SK-N-SH treated with all-trans-retinoic acid at 6 μM for 48 hours (cell line): ENCODE measurements at regions not wholly inside any gene's neighbourhood (a gene's known extent, or its start where the extent isn't known, plus 50 kb on each side); places are given as distances from the start of the nearest gene placed in this dataset.

ENCODE experiments used
- ATAC-seq: fragments of 200-7000 bp; cut with Tn5 transposase; 3 replicates; pipeline ENCODE4 v1.9.1; 2020; ENCODE audit warnings: mild to moderate bottlenecking, moderate library complexity
- ARNTL ChIP-seq: fragments of 450-650 bp; formaldehyde crosslinking; IDR thresholded peaks from 2 replicates; pipeline ENCODE4 v1.5.0; 2020; ENCODE audit warnings: low read depth, mild to moderate bottlenecking, moderate library complexity, borderline replicate concordance
- BACH2 ChIP-seq: fragments of 250-450 bp; sonication (Bioruptor Pico); IDR thresholded peaks from 2 replicates; pipeline ENCODE4 v1.9.0; 2021; ENCODE audit warnings: mild to moderate bottlenecking, borderline replicate concordance
- ESRRG ChIP-seq: fragments of 250-450 bp; sonication (Bioruptor Pico); IDR thresholded peaks from 2 replicates; pipeline ENCODE4 v1.6.1; 2021; ENCODE audit warnings: mild to moderate bottlenecking
- OSR1 ChIP-seq: fragments of 250-450 bp; sonication (Bioruptor Pico); IDR thresholded peaks from 2 replicates; pipeline ENCODE4 v1.8.0; 2022; ENCODE audit warnings: moderate library complexity, mild to moderate bottlenecking, inconsistent platforms
- PPARA ChIP-seq: fragments of 250-450 bp; sonication (Bioruptor Pico); IDR thresholded peaks from 2 replicates; pipeline ENCODE4 v1.5.0; 2020; ENCODE audit warnings: mild to moderate bottlenecking, borderline replicate concordance
- RARB ChIP-seq: fragments of 250-450 bp; sonication (Bioruptor Pico); IDR thresholded peaks from 2 replicates; pipeline ENCODE4 v1.8.0; 2021; ENCODE audit warnings: mild to moderate bottlenecking, moderate library complexity
- SNAI2 ChIP-seq: fragments of 250-450 bp; sonication (Bioruptor Pico); IDR thresholded peaks from 2 replicates; pipeline ENCODE4 v1.5.0; 2020; ENCODE audit warnings: mild to moderate bottlenecking, moderate library complexity
- TCF4 ChIP-seq: fragments of 250-450 bp; sonication (Bioruptor Pico); IDR thresholded peaks from 2 replicates; pipeline ENCODE4 v1.8.0; 2021; ENCODE audit warnings: mild to moderate bottlenecking, moderate library complexity, borderline replicate concordance
- TOX ChIP-seq: fragments of 250-450 bp; sonication (Bioruptor Pico); IDR thresholded peaks from 2 replicates; pipeline ENCODE4 v1.8.0; 2021; ENCODE audit warnings: mild to moderate bottlenecking, moderate library complexity, borderline replicate concordance
- ZC3H10 ChIP-seq: fragments of 250-450 bp; sonication (Bioruptor Pico); IDR thresholded peaks from 2 replicates; pipeline ENCODE4 v1.5.1; 2021; ENCODE audit warnings: mild to moderate bottlenecking, moderate library complexity
- ZFP3 ChIP-seq: fragments of 250-450 bp; sonication (Bioruptor Pico); IDR thresholded peaks from 2 replicates; pipeline ENCODE4 v1.5.0; 2020; ENCODE audit warnings: mild to moderate bottlenecking, moderate library complexity
- ZFP30 ChIP-seq: fragments of 450-650 bp; formaldehyde crosslinking; IDR thresholded peaks from 2 replicates; pipeline ENCODE4 v1.5.0; 2022; ENCODE audit warnings: mild to moderate bottlenecking, moderate library complexity
- ZNF565 ChIP-seq: fragments of 450-650 bp; formaldehyde crosslinking; conservative IDR thresholded peaks from 2 replicates; pipeline ENCODE4 v1.5.0; 2020; ENCODE audit warnings: low read depth, mild to moderate bottlenecking, moderate library complexity
- ZNF8 ChIP-seq: fragments of 450-650 bp; formaldehyde crosslinking; IDR thresholded peaks from 2 replicates; pipeline ENCODE4 v1.5.0; 2020; ENCODE audit warnings: mild to moderate bottlenecking, moderate library complexity
- TF ChIP-seq, protein P1 (sequence below): fragments of 250-450 bp; sonication (Bioruptor Pico); IDR thresholded peaks from 2 replicates; pipeline ENCODE4 v1.5.0; 2020; ENCODE audit warnings: mild to moderate bottlenecking, moderate library complexity
- TF ChIP-seq, protein P2 (sequence below): fragments of 250-450 bp; sonication (Bioruptor Pico); IDR thresholded peaks from 2 replicates; pipeline ENCODE4 v1.5.1; 2021; ENCODE audit warnings: mild to moderate bottlenecking, moderate library complexity
- TF ChIP-seq, protein P3 (sequence below): fragments of 250-450 bp; sonication (Bioruptor Pico); IDR thresholded peaks from 2 replicates; pipeline ENCODE4 v1.8.0; 2020; ENCODE audit warnings: mild to moderate bottlenecking, moderate library complexity, borderline replicate concordance
- TF ChIP-seq, protein P4 (sequence below): fragments of 250-450 bp; sonication (Bioruptor Pico); IDR thresholded peaks from 2 replicates; pipeline ENCODE4 v1.5.1; 2020; ENCODE audit warnings: low read depth, mild to moderate bottlenecking, moderate library complexity
- TF ChIP-seq, protein P5 (sequence below): fragments of 250-450 bp; sonication (Bioruptor Pico); IDR thresholded peaks from 2 replicates; pipeline ENCODE4 v1.8.0; 2021; ENCODE audit warnings: low read depth, mild to moderate bottlenecking, moderate library complexity, borderline replicate concordance

DNA sequence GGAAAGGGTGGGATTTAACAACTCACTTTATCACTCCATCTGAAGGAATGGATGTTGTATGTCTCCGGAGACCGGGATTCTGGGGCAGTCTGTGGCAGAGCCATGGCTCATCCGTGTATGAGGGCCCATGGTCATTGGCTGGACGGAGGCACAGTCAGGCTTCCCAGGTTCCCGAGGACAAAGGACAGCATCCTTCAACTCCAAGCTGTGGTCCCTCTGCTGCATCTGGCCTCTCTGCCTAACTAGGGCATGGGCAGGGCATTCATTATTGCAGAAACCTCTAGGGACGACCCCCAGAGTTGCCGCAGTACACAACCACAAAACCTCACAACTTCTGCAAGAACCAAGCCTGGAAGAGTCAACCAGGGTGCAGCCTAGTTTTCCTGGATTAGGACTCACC is 525.2 kb downstream of the GLRX3 start:
- no peak for TF ChIP-seq TOX (CRISPR knock-in tag)
- TF ChIP-seq OSR1 (CRISPR knock-in tag) = no peak
- no peak for ATAC-seq

DNA sequence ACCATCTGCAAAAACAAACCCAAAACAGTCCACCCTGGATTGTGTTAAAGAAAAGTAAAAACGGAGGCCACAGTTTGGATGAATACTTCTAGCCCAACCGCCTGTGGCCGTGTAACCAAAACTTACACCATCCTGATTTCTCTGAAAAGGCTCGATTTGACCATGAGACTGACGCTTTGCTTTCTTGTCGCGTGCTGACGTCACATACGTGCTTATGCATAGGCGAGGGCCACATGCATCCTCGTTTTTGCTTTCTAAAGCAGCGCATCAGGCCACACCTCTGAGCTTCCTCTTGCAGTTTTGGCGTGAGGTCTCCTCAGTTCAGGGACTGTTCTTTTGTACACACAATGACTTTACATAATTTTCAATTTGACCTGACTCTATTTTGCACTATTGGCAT is 526.6 kb downstream of the GLRX3 start:
- TF ChIP-seq, protein P1, sequence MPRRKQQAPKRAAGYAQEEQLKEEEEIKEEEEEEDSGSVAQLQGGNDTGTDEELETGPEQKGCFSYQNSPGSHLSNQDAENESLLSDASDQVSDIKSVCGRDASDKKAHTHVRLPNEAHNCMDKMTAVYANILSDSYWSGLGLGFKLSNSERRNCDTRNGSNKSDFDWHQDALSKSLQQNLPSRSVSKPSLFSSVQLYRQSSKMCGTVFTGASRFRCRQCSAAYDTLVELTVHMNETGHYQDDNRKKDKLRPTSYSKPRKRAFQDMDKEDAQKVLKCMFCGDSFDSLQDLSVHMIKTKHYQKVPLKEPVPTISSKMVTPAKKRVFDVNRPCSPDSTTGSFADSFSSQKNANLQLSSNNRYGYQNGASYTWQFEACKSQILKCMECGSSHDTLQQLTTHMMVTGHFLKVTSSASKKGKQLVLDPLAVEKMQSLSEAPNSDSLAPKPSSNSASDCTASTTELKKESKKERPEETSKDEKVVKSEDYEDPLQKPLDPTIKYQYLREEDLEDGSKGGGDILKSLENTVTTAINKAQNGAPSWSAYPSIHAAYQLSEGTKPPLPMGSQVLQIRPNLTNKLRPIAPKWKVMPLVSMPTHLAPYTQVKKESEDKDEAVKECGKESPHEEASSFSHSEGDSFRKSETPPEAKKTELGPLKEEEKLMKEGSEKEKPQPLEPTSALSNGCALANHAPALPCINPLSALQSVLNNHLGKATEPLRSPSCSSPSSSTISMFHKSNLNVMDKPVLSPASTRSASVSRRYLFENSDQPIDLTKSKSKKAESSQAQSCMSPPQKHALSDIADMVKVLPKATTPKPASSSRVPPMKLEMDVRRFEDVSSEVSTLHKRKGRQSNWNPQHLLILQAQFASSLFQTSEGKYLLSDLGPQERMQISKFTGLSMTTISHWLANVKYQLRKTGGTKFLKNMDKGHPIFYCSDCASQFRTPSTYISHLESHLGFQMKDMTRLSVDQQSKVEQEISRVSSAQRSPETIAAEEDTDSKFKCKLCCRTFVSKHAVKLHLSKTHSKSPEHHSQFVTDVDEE (CRISPR knock-in tag) = no peak
- TF ChIP-seq ZC3H10 (CRISPR knock-in tag) = no peak
- TF ChIP-seq ESRRG (CRISPR knock-in tag) = no peak
- no peak for TF ChIP-seq RARB (CRISPR knock-in tag)
- TF ChIP-seq ZFP30 (CRISPR knock-in tag) = no peak
- TF ChIP-seq, protein P2, sequence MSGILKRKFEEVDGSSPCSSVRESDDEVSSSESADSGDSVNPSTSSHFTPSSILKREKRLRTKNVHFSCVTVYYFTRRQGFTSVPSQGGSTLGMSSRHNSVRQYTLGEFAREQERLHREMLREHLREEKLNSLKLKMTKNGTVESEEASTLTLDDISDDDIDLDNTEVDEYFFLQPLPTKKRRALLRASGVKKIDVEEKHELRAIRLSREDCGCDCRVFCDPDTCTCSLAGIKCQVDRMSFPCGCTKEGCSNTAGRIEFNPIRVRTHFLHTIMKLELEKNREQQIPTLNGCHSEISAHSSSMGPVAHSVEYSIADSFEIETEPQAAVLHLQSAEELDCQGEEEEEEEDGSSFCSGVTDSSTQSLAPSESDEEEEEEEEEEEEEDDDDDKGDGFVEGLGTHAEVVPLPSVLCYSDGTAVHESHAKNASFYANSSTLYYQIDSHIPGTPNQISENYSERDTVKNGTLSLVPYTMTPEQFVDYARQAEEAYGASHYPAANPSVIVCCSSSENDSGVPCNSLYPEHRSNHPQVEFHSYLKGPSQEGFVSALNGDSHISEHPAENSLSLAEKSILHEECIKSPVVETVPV (CRISPR knock-in tag) = no peak
- no peak for TF ChIP-seq TCF4 (CRISPR knock-in tag)
- TF ChIP-seq, protein P3, sequence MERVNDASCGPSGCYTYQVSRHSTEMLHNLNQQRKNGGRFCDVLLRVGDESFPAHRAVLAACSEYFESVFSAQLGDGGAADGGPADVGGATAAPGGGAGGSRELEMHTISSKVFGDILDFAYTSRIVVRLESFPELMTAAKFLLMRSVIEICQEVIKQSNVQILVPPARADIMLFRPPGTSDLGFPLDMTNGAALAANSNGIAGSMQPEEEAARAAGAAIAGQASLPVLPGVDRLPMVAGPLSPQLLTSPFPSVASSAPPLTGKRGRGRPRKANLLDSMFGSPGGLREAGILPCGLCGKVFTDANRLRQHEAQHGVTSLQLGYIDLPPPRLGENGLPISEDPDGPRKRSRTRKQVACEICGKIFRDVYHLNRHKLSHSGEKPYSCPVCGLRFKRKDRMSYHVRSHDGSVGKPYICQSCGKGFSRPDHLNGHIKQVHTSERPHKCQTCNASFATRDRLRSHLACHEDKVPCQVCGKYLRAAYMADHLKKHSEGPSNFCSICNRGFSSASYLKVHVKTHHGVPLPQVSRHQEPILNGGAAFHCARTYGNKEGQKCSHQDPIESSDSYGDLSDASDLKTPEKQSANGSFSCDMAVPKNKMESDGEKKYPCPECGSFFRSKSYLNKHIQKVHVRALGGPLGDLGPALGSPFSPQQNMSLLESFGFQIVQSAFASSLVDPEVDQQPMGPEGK (CRISPR knock-in tag) = no peak
- no peak for TF ChIP-seq TOX (CRISPR knock-in tag)
- no peak for TF ChIP-seq PPARA (CRISPR knock-in tag)
- no peak for ATAC-seq

GRCh38 chr10:130664526-130664925 is 528.3 kb downstream of the GLRX3 start:
- ATAC-seq = no peak
- TF ChIP-seq PPARA (CRISPR knock-in tag) (no peak), ZNF8 (CRISPR knock-in tag) (no peak)
- TF ChIP-seq, all 23 proteins: peak for 0

DNA sequence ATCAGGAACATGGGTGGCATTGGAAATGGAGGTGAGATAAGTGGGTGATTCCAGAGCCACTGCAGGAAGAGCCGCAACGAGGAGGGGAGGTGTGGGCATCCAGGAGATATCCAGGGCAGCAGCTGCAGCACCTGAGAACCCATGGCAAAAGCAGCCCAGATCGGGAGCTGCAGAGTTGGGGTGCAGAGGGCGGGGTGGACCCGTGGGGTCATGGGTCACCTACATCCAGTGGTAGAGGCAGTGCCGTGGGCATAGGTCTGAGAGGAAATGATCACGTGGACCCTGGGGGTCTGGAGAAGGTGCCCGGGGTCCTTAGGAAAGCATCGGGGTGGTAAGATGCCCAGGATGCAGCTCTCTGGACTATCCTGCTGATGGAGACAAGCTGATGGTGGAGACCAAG is 530.0 kb downstream of the GLRX3 start:
- TF ChIP-seq SNAI2 (CRISPR knock-in tag) (no peak), ARNTL (CRISPR knock-in tag) (no peak), PPARA (CRISPR knock-in tag) (no peak), BACH2 (CRISPR knock-in tag) (no peak), ZC3H10 (CRISPR knock-in tag) (no peak), ZNF565 (CRISPR knock-in tag) (no peak), ZFP3 (no peak)
- TF ChIP-seq, protein P4, sequence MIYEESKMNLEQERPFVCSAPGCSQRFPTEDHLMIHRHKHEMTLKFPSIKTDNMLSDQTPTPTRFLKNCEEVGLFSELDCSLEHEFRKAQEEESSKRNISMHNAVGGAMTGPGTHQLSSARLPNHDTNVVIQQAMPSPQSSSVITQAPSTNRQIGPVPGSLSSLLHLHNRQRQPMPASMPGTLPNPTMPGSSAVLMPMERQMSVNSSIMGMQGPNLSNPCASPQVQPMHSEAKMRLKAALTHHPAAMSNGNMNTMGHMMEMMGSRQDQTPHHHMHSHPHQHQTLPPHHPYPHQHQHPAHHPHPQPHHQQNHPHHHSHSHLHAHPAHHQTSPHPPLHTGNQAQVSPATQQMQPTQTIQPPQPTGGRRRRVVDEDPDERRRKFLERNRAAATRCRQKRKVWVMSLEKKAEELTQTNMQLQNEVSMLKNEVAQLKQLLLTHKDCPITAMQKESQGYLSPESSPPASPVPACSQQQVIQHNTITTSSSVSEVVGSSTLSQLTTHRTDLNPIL (CRISPR knock-in tag) = no peak
- TF ChIP-seq, protein P5, sequence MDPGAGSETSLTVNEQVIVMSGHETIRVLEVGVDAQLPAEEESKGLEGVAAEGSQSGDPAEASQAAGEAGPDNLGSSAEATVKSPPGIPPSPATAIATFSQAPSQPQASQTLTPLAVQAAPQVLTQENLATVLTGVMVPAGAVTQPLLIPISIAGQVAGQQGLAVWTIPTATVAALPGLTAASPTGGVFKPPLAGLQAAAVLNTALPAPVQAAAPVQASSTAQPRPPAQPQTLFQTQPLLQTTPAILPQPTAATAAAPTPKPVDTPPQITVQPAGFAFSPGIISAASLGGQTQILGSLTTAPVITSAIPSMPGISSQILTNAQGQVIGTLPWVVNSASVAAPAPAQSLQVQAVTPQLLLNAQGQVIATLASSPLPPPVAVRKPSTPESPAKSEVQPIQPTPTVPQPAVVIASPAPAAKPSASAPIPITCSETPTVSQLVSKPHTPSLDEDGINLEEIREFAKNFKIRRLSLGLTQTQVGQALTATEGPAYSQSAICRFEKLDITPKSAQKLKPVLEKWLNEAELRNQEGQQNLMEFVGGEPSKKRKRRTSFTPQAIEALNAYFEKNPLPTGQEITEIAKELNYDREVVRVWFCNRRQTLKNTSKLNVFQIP (CRISPR knock-in tag) = no peak
- no peak for ATAC-seq
